ENCODE measurements at regions not wholly inside any gene's neighbourhood (a gene's known extent, or its start where the extent isn't known, plus 50 kb on each side); places are given as distances from the start of the nearest gene placed in this dataset.

DNA sequence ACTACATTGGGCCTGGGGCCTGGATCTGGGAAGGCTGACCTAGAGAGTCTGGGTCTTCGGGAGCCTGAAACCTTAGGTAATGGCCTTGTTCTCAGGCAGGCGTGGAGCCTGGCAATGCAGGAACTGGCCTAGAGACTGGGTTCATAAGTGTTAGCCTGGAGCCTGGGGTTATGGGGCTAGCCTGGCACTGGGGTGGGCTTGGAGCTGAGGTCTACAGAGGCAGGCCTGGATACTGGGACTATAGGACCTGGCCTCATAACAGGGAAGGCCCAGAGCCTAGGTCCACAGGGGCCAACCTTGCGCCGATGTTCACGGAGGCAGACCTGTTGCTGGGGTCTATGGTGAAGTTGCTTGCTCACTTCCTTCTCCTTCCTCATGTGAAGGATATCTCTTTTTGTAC lies 843.8 kb upstream of the GJE1 start:
- no peak overlapping the region for H3K27ac Mint-ChIP-seq (ENCODE audit: unreplicated experiment)
- no peak for DNase-seq

DNA sequence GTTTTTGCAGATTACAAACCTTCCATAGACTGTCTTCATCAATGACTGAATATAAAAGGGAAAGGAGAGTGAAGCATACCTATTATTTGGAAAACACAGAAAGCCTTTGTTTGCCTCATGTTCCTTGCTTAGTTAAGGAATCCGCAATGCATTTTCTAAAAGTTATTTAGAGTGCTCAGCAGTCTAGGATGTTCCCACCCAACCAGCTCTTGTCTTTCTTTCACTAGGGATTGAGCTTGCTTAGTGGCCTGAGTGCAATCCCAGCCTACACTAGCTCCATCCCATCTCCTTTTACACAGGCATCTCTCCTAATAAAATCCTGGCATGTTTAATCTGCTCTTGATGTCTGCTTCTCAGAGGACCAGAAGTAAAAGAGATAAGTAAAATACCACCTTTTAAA lies 850.5 kb upstream of the GJE1 start:
- Mint-ChIP-seq H3K4me1 (ENCODE audit: low read depth, unreplicated experiment) (no peaks in the 10 kb centered on the region), H3K9me3 (ENCODE audit: unreplicated experiment) (no peaks in the 10 kb centered on the region), H3K27me3 (ENCODE audit: insufficient read depth, unreplicated experiment) (no peaks in the 10 kb centered on the region), H3K27ac (ENCODE audit: unreplicated experiment) (no peak overlapping the region), H3K36me3 (ENCODE audit: insufficient read depth, unreplicated experiment) (no peaks in the 10 kb centered on the region), H3K4me3 (ENCODE audit: unreplicated experiment) (no peak overlapping the region)
- CTCF ChIA-PET = no interaction called here
- Histone ChIP-seq H3K27me3 (replicated peaks; ENCODE audit: control insufficient read depth, insufficient read depth, low read length) (no peaks in the 10 kb centered on the region), H3K9me3 (no peaks in the 10 kb centered on the region; the same call in 1 of the 2 replicates), H3K36me3 (ENCODE audit: control insufficient read depth, insufficient read depth, low read length) (no peaks in the 10 kb centered on the region), H3K4me3 (ENCODE audit: low read depth, low read length) (no peak overlapping the region), H3K4me1 (no peaks in the 10 kb centered on the region)
- BruUV-seq (replicated peaks) = no TSS peak
- intact Hi-C loops (cut with micrococcal nuclease; ENCODE audit: unreplicated experiment) = no loop called here
- TF ChIP-seq, protein P1, sequence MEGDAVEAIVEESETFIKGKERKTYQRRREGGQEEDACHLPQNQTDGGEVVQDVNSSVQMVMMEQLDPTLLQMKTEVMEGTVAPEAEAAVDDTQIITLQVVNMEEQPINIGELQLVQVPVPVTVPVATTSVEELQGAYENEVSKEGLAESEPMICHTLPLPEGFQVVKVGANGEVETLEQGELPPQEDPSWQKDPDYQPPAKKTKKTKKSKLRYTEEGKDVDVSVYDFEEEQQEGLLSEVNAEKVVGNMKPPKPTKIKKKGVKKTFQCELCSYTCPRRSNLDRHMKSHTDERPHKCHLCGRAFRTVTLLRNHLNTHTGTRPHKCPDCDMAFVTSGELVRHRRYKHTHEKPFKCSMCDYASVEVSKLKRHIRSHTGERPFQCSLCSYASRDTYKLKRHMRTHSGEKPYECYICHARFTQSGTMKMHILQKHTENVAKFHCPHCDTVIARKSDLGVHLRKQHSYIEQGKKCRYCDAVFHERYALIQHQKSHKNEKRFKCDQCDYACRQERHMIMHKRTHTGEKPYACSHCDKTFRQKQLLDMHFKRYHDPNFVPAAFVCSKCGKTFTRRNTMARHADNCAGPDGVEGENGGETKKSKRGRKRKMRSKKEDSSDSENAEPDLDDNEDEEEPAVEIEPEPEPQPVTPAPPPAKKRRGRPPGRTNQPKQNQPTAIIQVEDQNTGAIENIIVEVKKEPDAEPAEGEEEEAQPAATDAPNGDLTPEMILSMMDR (IDR thresholded peaks at IDR 0.05; ENCODE audit: insufficient read depth in 1 of 2, low read depth in 1 of 2, low read length in 1 of 2, severe bottlenecking in 1 of 2, unreplicated experiment in 1 of 2) = no peak
- POLR2A ChIA-PET = no interaction called here
- DNase-seq = no peak

More for the DNA sequence above, 843.8 kb upstream of the GJE1 start:
- Histone ChIP-seq H3K36me3 (ENCODE audit: control insufficient read depth, insufficient read depth, low read length) (no peaks in the 10 kb centered on the region), H3K4me1 (no peaks in the 10 kb centered on the region), H3K9me3 (no peaks in the 10 kb centered on the region), H3K27me3 (replicated peaks; ENCODE audit: control insufficient read depth, insufficient read depth, low read length) (no peaks in the 10 kb centered on the region), H3K4me3 (ENCODE audit: low read depth, low read length) (no peak overlapping the region)
- Mint-ChIP-seq H3K27me3 (ENCODE audit: insufficient read depth, unreplicated experiment) (no peaks in the 10 kb centered on the region), H3K4me1 (ENCODE audit: low read depth, unreplicated experiment) (no peaks in the 10 kb centered on the region), H3K4me3 (ENCODE audit: unreplicated experiment) (no peak overlapping the region), H3K9me3 (ENCODE audit: unreplicated experiment) (no peaks in the 10 kb centered on the region), H3K36me3 (ENCODE audit: insufficient read depth, unreplicated experiment) (no peaks in the 10 kb centered on the region)
- TF ChIP-seq, protein P1 (IDR thresholded peaks at IDR 0.05; ENCODE audit: insufficient read depth in 1 of 2, low read depth in 1 of 2, low read length in 1 of 2, severe bottlenecking in 1 of 2, unreplicated experiment in 1 of 2) = no peak
- ChIA-PET CTCF (no interaction called here), POLR2A (no interaction called here)
- no TSS peak for BruUV-seq (replicated peaks)
- intact Hi-C loops (cut with micrococcal nuclease; ENCODE audit: unreplicated experiment) = no loop called here

DNA sequence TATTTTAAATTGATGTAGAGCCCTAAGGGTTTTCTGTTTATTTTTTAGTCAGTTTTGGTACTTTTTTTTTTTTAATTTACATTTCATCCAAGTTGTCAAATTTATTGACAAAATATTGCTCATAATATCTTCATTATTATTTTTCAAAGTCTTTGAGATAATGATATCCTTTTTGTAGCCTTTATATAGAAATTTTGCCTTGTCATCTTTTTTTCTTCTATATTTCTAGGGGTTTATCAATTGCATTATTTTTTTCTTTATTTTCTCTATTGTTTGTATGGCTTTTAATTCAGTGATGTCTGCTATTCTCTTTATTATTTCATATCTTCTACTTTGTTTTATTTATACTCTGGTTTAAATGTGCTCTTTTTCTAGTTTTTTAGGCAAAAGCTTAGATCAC lies 863.0 kb upstream of the GJE1 start:
- no peaks in the 10 kb centered on the region for H3K36me3 ChIP-seq (ENCODE audit: control insufficient read depth, insufficient read depth, low read length)
- 0 out of 2 replicates have a peak, but pooled peaks cover 4% of the 10 kb centered on the region for H3K4me1 ChIP-seq
- no peaks in the 10 kb centered on the region for H3K36me3 Mint-ChIP-seq (ENCODE audit: insufficient read depth, unreplicated experiment)
- no peaks in the 10 kb centered on the region for H3K9me3 Mint-ChIP-seq (ENCODE audit: unreplicated experiment)
- TF ChIP-seq, protein P1 (IDR thresholded peaks at IDR 0.05; ENCODE audit: insufficient read depth in 1 of 2, low read depth in 1 of 2, low read length in 1 of 2, severe bottlenecking in 1 of 2, unreplicated experiment in 1 of 2) = no peak
- no peaks in the 10 kb centered on the region for H3K27me3 ChIP-seq (replicated peaks; ENCODE audit: control insufficient read depth, insufficient read depth, low read length)
- intact Hi-C loops (cut with micrococcal nuclease; ENCODE audit: unreplicated experiment) = no loop called here
- DNase-seq = no peak
- no peak overlapping the region for H3K4me3 Mint-ChIP-seq (ENCODE audit: unreplicated experiment)
- no peaks in the 10 kb centered on the region for H3K9me3 ChIP-seq
- CTCF ChIA-PET = no interaction called here
- H3K4me1 Mint-ChIP-seq (ENCODE audit: low read depth, unreplicated experiment) = peaks cover 6% of the 10 kb centered on the region
- POLR2A ChIA-PET = no interaction called here
- no TSS peak for BruUV-seq (replicated peaks)
- H3K4me3 ChIP-seq (ENCODE audit: low read depth, low read length) = no peak overlapping the region
- H3K27ac Mint-ChIP-seq (ENCODE audit: unreplicated experiment) = no peak overlapping the region
- no peaks in the 10 kb centered on the region for H3K27me3 Mint-ChIP-seq (ENCODE audit: insufficient read depth, unreplicated experiment)
